ENCODE measurements at regions not wholly inside any gene's neighbourhood (a gene's known extent, or its start where the extent isn't known, plus 50 kb on each side); places are given as distances from the start of the nearest gene placed in this dataset.

DNA sequence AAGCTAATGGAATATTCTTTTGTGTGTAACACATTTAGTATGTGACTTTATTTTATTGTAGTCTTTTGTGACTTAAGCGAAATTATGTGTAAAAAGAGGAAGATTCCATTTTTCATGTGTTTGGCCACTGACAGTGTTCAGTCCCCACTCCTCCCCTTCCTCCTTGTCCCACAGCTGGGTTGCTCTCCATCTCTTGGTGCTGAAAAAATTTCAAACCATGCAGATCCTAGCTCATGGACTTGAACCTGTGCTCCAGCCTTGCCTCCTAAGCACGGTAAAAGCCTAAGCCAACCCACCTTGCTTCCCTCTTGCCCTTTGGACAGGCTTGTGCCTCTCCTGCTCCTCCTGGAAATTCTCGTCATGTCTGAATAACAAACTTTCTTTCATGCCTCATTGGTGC, 2008.5 kb upstream of the TENM3 start:
- Histone ChIP-seq H3K9me3 (no peaks in the 10 kb centered on the region), H3K4me3 (ENCODE audit: low read depth, low read length) (no peak overlapping the region), H3K27me3 (no peaks in the 10 kb centered on the region), H3K4me1 (no peaks in the 10 kb centered on the region), H3K36me3 (no peaks in the 10 kb centered on the region)
- DNase-seq, result no peak
- TF ChIP-seq, protein P1, sequence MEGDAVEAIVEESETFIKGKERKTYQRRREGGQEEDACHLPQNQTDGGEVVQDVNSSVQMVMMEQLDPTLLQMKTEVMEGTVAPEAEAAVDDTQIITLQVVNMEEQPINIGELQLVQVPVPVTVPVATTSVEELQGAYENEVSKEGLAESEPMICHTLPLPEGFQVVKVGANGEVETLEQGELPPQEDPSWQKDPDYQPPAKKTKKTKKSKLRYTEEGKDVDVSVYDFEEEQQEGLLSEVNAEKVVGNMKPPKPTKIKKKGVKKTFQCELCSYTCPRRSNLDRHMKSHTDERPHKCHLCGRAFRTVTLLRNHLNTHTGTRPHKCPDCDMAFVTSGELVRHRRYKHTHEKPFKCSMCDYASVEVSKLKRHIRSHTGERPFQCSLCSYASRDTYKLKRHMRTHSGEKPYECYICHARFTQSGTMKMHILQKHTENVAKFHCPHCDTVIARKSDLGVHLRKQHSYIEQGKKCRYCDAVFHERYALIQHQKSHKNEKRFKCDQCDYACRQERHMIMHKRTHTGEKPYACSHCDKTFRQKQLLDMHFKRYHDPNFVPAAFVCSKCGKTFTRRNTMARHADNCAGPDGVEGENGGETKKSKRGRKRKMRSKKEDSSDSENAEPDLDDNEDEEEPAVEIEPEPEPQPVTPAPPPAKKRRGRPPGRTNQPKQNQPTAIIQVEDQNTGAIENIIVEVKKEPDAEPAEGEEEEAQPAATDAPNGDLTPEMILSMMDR (IDR thresholded peaks at IDR 0.05; ENCODE audit: low read depth, low read length), result no peak

- Histone ChIP-seq H3K4me3 (ENCODE audit: low read depth, low read length) (no peak overlapping the region), H3K9me3 (no peaks in the 10 kb centered on the region), H3K27me3 (no peaks in the 10 kb centered on the region), H3K36me3 (no peaks in the 10 kb centered on the region), H3K4me1 (peaks cover 5% of the 10 kb centered on the region; the same call in 1 of the 2 replicates)
- TF ChIP-seq, protein P1 (IDR thresholded peaks at IDR 0.05; ENCODE audit: low read depth, low read length), result no peak
- DNase-seq, result no peak
These were observed 2002.5 kb upstream of the TENM3 start for GRCh38 chr4:180240670-180241069.

- Histone ChIP-seq H3K36me3 (no peaks in the 10 kb centered on the region), H3K9me3 (no peaks in the 10 kb centered on the region), H3K4me3 (ENCODE audit: low read depth, low read length) (no peak overlapping the region), H3K27me3 (no peaks in the 10 kb centered on the region), H3K4me1 (no peaks in the 10 kb centered on the region)
- DNase-seq, result no peak
- TF ChIP-seq, protein P1 (IDR thresholded peaks at IDR 0.05; ENCODE audit: low read depth, low read length), result no peak
These were observed 1989.8 kb upstream of the TENM3 start for GRCh38 chr4:180253419-180253818.

DNA sequence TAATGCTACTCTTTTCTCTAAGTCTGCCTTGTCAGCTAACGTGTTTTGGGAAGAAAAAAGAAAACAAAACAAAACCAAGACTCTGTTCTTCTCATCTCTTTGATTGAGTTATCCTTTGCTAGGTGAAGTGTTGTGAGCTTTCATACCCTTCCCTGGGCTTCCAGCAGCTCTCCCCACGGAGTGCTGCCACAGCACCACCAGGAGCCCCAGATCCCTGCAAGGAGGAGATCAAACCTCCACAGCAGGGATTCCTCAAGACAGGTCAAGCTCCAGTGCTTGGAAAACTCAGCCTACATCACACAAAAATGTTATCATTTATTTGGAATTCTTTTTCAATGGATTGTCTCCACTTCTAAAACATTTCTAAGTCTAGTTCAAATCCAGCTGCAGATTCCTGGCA, 1981.9 kb upstream of the TENM3 start:
- no peaks in the 10 kb centered on the region for H3K27me3 ChIP-seq
- no peaks in the 10 kb centered on the region for H3K36me3 ChIP-seq
- H3K4me1 ChIP-seq, result no peaks in the 10 kb centered on the region
- no peak overlapping the region for H3K4me3 ChIP-seq (ENCODE audit: low read depth, low read length)
- no peak for DNase-seq
- no peaks in the 10 kb centered on the region for H3K9me3 ChIP-seq
- TF ChIP-seq, protein P1 (IDR thresholded peaks at IDR 0.05; ENCODE audit: low read depth, low read length), result no peak

DNA sequence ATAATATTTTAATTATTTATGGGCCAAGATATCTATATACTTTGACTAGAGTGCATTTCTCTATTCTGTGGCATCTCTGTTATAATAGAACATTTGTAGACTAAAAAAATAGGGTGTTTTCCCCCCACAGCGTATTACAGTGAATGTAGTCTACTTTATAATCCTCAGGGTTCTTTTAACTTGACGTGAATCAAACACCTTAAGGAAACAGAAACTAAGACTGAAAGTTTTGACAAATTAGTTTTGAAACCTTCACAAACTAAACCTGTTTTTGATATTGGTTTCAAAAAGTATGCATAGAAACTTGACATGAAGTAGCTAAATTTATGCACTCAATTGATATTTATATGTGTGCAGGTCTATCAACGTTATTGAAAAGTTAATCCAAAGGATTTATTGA, 1963.1 kb upstream of the TENM3 start:
- TF ChIP-seq, protein P1 (IDR thresholded peaks at IDR 0.05; ENCODE audit: low read depth, low read length), result no peak
- H3K4me3 ChIP-seq (ENCODE audit: low read depth, low read length), result no peak overlapping the region
- peaks cover 7% of the 10 kb centered on the region for H3K4me1 ChIP-seq
- H3K9me3 ChIP-seq, result no peaks in the 10 kb centered on the region
- H3K36me3 ChIP-seq, result no peaks in the 10 kb centered on the region
- no peaks in the 10 kb centered on the region for H3K27me3 ChIP-seq
- no peak for DNase-seq

DNA sequence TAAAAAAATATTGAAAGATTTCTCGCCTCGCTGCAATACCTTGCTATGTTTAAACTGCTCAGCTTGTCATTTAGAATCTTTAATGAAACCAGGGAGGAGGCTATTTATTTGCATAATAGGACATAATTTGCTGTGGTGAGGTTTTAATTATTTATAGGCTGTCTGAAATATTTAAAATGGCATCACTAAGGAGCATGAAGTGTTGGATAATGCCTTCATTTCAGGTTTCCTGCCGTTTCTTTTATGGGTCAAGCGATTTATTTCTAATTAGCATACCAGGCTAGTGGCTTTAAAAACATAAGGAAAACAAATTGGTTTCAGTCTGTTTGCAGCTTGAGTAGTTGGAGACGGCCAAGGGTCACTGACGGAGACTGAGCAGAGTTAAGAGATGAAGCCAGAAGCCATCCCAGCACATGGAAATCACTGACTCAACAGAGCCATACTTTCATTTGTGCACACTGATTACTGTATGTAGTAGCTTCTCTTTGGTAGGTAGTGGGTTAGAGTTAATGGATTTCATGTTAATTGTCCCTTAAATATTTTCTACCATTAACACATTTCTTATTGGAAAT, 1962.4 kb upstream of the TENM3 start:
- TF ChIP-seq, protein P1 (IDR thresholded peaks at IDR 0.05; ENCODE audit: low read depth, low read length), result no peak
- H3K4me1 ChIP-seq, result peaks cover 7% of the 10 kb centered on the region
- no peaks in the 10 kb centered on the region for H3K36me3 ChIP-seq
- H3K27me3 ChIP-seq, result no peaks in the 10 kb centered on the region
- peak; percentile 26 for DNase-seq
- H3K4me3 ChIP-seq (ENCODE audit: low read depth, low read length), result peak overlapping the region; percentile 14
- no peaks in the 10 kb centered on the region for H3K9me3 ChIP-seq
